Adrenal gland (tissue), 5 donors: ENCODE measurements at regions not wholly inside any gene's neighbourhood (a gene's known extent, or its start where the extent isn't known, plus 50 kb on each side); places are given as distances from the start of the nearest gene placed in this dataset.

Experiments
- POLR2A ChIP-seq, 2 donors: fragments of 450-650 bp; IDR thresholded peaks; one replicate each; pipeline ENCODE4 v1.6.1; 2017; ENCODE audit warnings: antibody characterized with exemption in 2 of 2, mild to moderate bottlenecking in 2 of 2, moderate library complexity in 1 of 2
- TF ChIP-seq, protein P1 (sequence below), 6 experiments: fragments of 450-650 bp in 4 of 6; fragments of 200-600 bp in 2 of 6; sonication (generic) in 1 of 6; IDR thresholded peaks; 1 replicate in 5 of 6; 2 replicates in 1 of 6; pipeline versions ENCODE4 v1.5.1 to v1.8.0; 2016 to 2021; ENCODE audit warnings: antibody characterized with exemption in 6 of 6, mild to moderate bottlenecking in 2 of 6, moderate library complexity in 1 of 6
- donor health status: DM: no; HTN: no; CAD: no.

DNA sequence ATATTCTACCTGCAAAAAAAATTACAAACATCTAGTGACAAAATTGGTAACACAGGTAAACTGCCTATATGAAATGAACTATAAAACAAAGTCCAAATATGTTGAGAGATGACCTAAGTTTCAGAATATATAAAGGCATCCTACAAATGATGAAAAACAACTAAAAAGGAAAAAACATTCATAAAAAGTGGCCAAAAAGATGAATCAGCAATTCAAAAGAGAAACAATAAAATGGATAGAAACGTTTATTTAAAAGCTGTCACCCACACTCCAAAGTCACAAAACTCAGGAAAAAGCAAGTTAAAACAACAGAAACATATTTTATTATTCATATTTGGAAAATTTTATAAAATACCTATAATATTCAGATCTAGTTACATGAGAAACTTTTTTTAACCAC lies 106.5 kb upstream of the DCN start:
- TF ChIP-seq POLR2A (IDR thresholded peaks at IDR 0.05) = no peak
- TF ChIP-seq, protein P1, sequence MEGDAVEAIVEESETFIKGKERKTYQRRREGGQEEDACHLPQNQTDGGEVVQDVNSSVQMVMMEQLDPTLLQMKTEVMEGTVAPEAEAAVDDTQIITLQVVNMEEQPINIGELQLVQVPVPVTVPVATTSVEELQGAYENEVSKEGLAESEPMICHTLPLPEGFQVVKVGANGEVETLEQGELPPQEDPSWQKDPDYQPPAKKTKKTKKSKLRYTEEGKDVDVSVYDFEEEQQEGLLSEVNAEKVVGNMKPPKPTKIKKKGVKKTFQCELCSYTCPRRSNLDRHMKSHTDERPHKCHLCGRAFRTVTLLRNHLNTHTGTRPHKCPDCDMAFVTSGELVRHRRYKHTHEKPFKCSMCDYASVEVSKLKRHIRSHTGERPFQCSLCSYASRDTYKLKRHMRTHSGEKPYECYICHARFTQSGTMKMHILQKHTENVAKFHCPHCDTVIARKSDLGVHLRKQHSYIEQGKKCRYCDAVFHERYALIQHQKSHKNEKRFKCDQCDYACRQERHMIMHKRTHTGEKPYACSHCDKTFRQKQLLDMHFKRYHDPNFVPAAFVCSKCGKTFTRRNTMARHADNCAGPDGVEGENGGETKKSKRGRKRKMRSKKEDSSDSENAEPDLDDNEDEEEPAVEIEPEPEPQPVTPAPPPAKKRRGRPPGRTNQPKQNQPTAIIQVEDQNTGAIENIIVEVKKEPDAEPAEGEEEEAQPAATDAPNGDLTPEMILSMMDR (IDR thresholded peaks at IDR 0.05) = no peak
